ENCODE measurements at regions not wholly inside any gene's neighbourhood (a gene's known extent, or its start where the extent isn't known, plus 50 kb on each side); places are given as distances from the start of the nearest gene placed in this dataset.

DNA sequence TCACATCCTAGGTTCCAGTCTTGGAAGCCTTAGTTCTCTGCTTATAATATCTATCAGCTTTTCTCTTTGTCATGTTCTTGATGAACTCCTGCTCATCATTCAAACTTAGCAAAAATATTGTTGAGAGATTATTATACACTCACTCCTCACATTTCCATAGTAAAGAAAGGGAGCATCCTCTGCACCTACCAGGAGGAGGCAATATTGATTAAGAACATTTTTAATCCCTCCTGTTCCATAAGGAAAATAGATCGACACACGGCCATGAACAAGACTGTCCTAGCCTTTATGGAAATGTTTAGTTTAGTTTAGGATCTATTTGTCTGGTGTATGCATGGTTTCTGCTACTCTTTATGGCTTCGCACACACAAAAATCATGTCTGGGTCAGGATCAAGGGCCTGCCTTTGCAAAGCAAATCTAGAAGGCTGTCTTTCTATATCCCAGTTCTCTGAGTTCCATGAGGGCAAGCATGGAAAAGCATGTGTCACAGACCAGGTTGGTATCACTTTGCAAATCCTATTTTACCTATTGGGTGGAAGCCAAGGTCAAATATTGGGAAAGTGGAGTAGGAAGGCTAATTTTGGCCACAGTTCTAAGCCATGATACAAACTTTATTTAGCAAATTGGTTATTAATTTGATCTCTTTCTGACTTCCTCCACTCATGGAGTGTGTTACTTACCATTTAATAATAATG, 164.4 kb downstream of the MDFIC start:
- no peak for DNase-seq (ENCODE audit: low read depth)

DNA sequence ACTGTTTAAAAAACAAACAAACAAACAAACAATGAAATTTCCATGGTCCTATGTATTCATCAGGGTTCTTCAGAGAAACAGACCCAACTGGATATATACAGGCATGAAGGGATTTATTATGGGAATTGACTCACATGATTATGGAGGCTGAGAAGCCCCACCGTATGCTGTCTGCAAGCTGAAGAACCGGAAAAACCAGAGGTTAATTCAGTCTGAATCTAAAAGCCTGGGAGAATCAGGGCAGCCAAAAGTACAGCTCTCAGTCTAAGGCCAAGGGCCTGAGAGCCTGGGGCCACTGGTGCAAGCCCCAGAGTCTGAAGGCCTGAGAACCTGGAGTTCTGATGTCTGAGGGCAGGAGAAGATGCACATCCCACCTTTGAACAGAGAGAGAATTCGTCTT, 163.5 kb downstream of the MDFIC start:
- no peak for DNase-seq (ENCODE audit: low read depth)

DNA sequence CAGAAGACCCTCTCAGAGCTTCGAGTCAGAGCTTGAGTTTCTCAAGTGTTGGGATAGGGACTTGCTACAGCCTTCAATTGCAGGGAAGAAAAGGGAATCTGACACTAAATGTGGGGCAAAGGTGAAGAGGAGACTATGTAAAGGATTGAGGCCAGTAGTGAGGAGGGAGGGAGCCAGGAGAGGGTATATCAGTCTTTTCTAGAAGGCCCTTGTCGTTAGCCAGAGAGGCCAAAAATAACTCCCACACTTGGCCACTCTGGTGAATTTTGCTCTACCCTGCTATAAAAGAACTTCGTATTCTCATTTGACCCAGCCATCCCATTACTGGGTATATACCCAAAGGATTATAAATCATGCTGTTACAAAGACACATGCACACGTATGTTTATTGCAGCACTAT, 162.0 kb downstream of the MDFIC start:
- no peak for DNase-seq (ENCODE audit: low read depth)

DNA sequence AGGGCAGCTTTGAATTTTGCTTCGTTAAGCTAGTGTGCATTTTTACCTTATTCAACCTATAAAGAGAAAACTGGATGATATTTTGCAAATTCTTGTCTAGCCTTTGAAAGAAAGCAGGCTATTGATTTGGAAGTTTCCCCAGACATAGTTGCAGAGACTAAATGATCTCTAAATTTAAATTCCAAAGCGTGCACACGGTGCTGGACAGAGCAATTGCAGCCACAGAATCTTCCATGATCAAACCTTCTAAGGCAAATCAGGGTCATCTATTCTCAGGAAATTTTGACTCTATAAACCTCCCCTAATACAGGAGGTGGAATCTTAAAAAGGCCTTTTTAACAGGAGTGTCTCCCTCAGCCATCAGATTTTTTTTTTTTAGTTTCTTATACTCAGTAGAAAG, 159.9 kb downstream of the MDFIC start:
- DNase-seq (ENCODE audit: low read depth) = no peak

- no peak for DNase-seq (ENCODE audit: low read depth)
These were observed 157.0 kb downstream of the MDFIC start for GRCh38 chr7:115078851-115079250.

- DNase-seq (ENCODE audit: low read depth) = no peak
These were observed 156.5 kb downstream of the MDFIC start for GRCh38 chr7:115078386-115078785.

DNA sequence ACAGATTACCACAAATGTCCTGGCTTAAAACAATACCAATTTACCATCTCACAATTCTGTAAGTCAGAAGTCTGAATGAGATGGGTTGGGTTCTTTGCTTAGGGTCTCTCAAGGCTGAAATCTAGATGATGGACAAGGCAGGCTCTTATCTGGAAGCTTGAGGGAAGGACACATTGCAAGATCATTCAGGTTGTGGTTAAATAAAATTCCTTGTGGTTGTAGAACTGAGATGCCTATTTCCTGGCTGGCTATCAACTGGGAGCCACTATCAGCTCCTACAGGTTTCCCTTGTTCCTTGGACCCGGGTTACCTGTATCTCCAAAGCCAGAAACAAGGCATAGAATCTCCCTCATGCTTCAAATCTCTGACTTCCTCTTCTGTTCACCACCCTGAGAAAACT, 148.4 kb downstream of the MDFIC start:
- DNase-seq (ENCODE audit: low read depth) = peak; percentile 13
